ENCODE measurements at regions not wholly inside any gene's neighbourhood (a gene's known extent, or its start where the extent isn't known, plus 50 kb on each side); places are given as distances from the start of the nearest gene placed in this dataset.
"Not testable (repeated sequence)": the region's sequence is repeated elsewhere in the genome, so short reads cannot be mapped to it uniquely, and the experiment has no call there.

DNA sequence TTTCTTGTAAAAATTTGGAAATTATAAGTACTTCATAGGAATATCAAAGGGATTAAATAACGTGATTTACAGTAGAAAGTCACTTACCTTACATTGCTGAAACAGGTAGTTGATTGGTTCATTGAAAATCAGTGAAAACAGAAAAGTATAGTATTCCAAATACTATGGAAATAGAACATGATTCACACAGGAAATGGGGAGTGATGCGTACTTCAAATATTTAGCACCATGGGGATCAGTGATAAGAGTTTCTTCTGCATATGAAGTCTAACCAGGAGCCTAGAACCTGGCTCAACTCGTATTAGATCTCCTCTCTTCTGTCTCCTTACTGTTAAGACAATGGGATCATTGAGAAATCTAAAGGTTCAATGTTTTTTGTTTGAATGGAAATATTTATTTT lies 133.3 kb downstream of the FAM174A start:
- Mint-ChIP-seq H3K27me3 (no peaks in the 10 kb centered on the region), H3K27ac (no peak overlapping the region), H3K4me1 (ENCODE audit: unreplicated experiment) (no peaks in the 10 kb centered on the region), H3K4me3 (no peak overlapping the region), H3K36me3 (no peaks in the 10 kb centered on the region), H3K9me3 (peaks cover 2% of the 10 kb centered on the region)
- no peak for DNase-seq (ENCODE audit: extremely low spot score, unreplicated experiment)
- TF ChIP-seq, protein P1, sequence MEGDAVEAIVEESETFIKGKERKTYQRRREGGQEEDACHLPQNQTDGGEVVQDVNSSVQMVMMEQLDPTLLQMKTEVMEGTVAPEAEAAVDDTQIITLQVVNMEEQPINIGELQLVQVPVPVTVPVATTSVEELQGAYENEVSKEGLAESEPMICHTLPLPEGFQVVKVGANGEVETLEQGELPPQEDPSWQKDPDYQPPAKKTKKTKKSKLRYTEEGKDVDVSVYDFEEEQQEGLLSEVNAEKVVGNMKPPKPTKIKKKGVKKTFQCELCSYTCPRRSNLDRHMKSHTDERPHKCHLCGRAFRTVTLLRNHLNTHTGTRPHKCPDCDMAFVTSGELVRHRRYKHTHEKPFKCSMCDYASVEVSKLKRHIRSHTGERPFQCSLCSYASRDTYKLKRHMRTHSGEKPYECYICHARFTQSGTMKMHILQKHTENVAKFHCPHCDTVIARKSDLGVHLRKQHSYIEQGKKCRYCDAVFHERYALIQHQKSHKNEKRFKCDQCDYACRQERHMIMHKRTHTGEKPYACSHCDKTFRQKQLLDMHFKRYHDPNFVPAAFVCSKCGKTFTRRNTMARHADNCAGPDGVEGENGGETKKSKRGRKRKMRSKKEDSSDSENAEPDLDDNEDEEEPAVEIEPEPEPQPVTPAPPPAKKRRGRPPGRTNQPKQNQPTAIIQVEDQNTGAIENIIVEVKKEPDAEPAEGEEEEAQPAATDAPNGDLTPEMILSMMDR (conservative IDR thresholded peaks at IDR 0.05), result no peak

DNA sequence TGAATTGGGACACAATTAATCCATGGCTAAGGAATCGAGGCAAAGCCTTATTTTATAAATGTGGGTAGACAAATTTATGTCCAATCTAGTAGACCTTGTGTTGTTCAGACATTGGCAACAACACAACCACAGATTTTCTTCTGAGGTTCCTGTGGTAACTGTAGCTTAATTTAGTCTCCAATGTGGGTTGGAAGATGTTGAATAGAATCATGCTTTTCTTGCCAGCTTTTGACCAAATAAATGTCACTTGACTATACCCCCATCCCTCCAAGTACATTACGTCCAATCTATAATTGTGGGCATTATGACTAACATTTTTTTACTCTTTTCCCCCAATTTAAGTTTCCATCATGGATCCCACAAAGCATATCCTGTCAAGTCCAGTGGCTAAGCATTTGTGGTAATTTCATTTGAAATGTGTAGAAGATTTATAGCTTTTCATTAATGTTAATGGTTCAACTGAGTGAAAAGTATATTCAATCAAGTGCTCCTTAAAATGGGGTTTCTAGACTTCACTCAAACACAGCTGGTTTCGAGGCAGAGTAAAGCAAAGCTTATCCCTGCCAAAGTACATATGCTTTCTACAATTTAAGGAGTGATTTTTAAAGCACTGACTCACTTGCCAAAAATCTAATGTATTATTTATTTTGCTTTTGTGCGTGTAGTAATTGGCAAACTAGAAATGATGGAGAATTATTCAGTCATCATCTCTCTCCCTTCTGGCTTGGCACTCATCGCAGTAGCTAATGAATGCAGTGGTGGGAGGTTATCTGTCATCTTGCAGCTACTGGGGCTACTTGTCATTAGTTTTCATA lies 141.8 kb downstream of the FAM174A start:
- H3K4me1 Mint-ChIP-seq (ENCODE audit: unreplicated experiment), result no peaks in the 10 kb centered on the region
- H3K27ac Mint-ChIP-seq, result no peak overlapping the region
- peaks cover 11% of the 10 kb centered on the region for H3K9me3 Mint-ChIP-seq
- no peak overlapping the region for H3K4me3 Mint-ChIP-seq
- H3K36me3 Mint-ChIP-seq, result no peaks in the 10 kb centered on the region
- TF ChIP-seq, protein P1 (conservative IDR thresholded peaks at IDR 0.05), result no peak
- DNase-seq (ENCODE audit: extremely low spot score, unreplicated experiment), result no peak
- H3K27me3 Mint-ChIP-seq, result no peaks in the 10 kb centered on the region

DNA sequence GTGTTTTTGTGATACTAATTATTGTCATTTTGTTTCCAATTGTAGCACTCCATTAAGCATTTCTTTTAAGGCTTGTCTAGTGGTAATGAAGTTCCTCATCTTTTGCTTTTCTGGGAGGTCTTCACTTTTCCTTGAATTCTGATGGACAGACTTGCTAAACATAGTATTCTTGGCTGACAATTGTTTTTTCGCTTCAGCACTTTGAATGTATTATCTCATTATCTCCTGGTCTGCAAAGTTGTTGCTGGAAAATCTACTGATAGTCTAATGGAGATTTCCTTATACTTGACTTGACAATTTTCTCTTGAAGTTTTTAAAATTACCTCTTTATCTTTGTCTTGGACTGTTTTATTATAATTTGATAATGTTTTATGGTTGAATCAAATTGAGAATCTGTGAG lies 147.5 kb downstream of the FAM174A start:
- no peaks in the 10 kb centered on the region for H3K27me3 Mint-ChIP-seq
- no peak for DNase-seq (ENCODE audit: extremely low spot score, unreplicated experiment)

DNA sequence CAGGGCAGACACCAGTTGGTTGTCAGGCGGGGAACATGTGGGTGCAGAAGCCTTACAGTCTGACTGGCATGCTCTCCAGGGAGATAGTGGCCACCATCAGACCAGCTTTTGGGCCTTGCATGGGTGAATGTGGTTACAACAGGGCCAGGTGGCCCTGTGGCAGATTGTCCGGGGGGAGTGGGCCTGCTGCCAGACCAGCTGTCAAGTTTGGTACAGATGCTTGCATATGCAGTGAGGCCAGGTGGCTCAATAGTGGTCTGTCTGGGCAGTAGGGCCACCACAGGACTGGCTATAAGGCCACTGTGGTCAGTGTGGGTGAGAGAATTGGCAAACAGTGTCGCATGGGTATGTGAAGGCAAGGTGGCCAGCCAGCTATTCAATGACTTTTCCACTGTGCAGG lies 148.7 kb downstream of the FAM174A start:
- Mint-ChIP-seq H3K4me1 (ENCODE audit: unreplicated experiment) (peaks cover 3% of the 10 kb centered on the region), H3K36me3 (no peaks in the 10 kb centered on the region), H3K27me3 (no peaks in the 10 kb centered on the region), H3K9me3 (peaks cover 17% of the 10 kb centered on the region), H3K4me3 (no peak overlapping the region), H3K27ac (no peak overlapping the region)
- no peak for DNase-seq (ENCODE audit: extremely low spot score, unreplicated experiment)
- TF ChIP-seq, protein P1 (conservative IDR thresholded peaks at IDR 0.05), result no peak

More for the DNA sequence above, 147.5 kb downstream of the FAM174A start:
- no peak overlapping the region for H3K4me3 Mint-ChIP-seq
- TF ChIP-seq, protein P1 (conservative IDR thresholded peaks at IDR 0.05), result no peak
- H3K36me3 Mint-ChIP-seq, result no peaks in the 10 kb centered on the region
- H3K4me1 Mint-ChIP-seq (ENCODE audit: unreplicated experiment), result peaks cover 3% of the 10 kb centered on the region
- H3K9me3 Mint-ChIP-seq, result peaks cover 17% of the 10 kb centered on the region
- H3K27ac Mint-ChIP-seq, result no peak overlapping the region

DNA sequence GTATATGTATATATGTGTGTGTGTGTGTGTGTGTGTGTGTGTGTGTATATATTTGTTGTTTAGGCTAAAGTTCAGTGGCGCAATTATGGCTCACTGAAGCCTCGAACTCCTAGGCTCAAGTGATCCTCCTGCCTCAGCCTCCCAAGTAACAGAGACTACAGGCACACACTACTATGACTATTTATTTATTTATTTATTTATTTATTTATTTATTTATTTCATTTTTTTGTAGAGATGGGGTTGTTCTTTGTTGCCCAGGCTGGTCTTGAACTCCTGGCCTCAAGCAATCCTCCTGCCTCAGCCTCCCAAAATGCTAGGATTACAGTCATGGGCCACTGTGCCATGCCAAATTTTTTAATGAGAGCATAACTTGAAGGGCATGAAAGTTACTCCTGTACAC lies 149.9 kb downstream of the FAM174A start:
- H3K4me3 Mint-ChIP-seq; H3K36me3 Mint-ChIP-seq; DNase-seq (ENCODE audit: extremely low spot score, unreplicated experiment); H3K27me3 Mint-ChIP-seq; H3K27ac Mint-ChIP-seq; H3K4me1 Mint-ChIP-seq (ENCODE audit: unreplicated experiment): not testable (repeated sequence)
- H3K9me3 Mint-ChIP-seq, result peaks cover 17% of the 10 kb centered on the region

DNA sequence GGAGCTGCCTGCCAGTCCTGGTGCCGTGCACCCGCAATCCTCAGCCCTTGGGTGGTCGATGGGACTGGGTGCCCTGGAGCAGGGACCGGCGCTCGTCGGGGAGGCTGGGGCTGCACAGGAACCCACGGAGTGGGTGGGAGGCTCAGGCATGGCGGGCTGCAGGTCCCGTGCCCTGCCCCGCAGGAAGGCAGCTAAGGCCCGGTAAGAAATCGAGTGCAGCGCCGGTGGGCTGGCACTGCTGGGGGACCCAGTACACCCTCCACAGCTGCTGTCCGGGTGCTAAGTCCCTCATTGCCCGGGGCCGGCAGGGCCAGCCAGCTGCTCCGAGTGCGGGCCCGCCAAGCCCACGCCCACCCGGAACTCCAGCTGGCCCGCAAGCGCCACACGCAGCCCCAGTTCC lies 153.7 kb downstream of the FAM174A start:
- not testable (repeated sequence) for H3K27ac Mint-ChIP-seq; H3K27me3 Mint-ChIP-seq; H3K9me3 Mint-ChIP-seq; H3K4me1 Mint-ChIP-seq (ENCODE audit: unreplicated experiment); H3K4me3 Mint-ChIP-seq; H3K36me3 Mint-ChIP-seq; DNase-seq (ENCODE audit: extremely low spot score, unreplicated experiment)

Data from type B pancreatic cell (in vitro differentiated cells).